NAMALWA (cell line): ENCODE measurements at regions not wholly inside any gene's neighbourhood (a gene's known extent, or its start where the extent isn't known, plus 50 kb on each side); places are given as distances from the start of the nearest gene placed in this dataset.

ENCODE experiments used
- DNase-seq: peaks from one replicate; pipeline ENCODE4 v3.0.0-alpha.2; 2015; ENCODE audit warnings: low spot score

DNA sequence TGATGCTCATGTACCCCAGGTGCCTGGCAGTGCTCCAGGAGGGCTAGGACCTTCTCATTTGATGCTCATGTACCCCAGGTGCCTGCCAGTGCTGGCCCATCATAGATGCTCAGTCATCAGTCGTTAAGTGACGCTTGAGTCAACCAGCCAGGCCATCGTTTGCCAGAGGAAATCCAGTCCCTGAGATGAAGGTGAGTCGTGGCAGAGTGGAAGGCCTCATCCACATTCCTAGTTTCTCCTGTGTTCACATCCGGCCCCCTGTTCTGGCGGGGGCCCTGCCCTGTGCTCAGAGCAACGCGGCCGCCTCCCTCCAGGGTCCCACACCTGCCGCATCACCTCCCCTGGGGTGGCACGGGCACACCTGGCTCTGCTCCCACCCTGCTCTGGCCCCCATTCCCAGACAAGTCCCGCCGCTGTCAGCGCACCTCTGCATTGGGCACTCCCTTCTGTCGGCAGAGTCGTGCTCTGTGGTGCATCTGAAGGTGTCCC, 279.9 kb downstream of the BRD1 start:
- no peak for DNase-seq

DNA sequence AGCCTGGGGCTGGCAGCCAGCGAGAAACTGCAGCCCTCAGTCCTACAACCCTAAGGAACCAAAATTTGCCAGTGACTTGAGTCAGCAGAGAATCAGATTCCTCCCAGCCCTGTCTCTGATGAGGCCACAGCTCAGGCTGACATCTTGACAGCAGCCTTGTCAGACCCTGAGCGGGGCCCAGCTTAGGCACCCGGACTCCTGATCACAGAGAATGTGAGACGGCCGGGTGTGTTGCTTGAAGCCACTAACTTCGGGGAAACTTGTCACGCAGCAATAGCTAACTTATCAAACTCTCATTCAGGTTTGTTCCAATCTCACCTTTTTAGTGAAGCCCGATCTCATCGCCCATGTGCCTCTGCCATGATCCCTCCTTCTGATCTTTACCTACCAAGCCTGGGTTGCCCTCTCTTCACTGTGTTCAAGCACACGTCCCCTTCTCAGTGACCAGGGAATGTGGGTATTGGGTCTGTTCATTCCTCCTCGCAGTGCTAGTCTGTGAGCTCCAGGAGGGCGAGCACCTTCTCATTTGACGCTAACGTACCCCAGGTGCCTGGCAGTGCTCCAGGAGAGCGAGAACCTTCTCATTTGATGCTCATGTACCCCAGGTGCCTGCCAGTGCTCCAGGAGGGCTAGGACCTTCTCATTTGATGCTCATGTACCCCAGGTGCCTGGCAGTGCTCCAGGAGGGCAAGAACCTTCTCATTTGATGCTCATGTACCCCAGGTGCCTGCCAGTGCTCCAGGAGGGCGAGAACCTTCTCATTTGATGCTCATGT, 280.7 kb downstream of the BRD1 start:
- no peak for DNase-seq

DNA sequence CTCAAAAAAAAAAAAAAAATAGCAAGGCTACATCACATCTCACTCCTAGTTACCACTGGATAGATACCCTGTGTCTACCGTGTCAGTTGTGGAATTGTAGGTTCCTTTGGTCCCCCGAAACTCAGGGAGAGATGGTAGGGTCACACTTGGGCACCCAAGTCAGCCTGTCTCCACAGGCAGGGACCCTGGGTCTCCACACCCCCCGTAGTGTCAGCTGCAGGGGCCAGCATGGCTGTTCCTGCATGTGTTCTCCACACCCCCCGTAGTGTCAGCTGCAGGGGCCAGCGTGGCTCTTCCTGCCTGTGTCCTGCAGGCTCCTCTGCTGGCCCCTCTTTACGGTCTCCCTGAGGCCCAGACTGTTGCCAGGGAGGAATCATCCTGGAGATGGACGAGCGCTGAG, 282.1 kb downstream of the BRD1 start:
- DNase-seq, result no peak

DNA sequence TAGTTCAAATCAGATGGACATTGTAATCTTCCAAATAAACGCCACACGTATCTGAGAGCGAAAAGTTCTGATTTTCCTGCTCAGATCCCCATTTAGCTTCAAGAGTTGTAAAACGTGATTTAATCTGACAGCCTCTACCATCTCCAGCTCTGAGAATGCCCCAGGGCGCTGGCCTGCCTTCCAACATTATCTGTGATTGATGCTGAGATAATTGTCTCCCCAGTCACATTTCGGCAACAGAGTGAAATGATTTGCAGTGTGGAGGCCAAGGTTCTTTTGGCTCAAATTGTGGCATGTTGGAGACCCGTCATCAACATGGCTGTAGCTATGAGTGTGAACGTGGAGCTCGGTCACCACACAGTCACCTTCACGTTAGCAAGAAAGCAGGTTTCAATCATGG, 283.4 kb downstream of the BRD1 start:
- no peak for DNase-seq

DNA sequence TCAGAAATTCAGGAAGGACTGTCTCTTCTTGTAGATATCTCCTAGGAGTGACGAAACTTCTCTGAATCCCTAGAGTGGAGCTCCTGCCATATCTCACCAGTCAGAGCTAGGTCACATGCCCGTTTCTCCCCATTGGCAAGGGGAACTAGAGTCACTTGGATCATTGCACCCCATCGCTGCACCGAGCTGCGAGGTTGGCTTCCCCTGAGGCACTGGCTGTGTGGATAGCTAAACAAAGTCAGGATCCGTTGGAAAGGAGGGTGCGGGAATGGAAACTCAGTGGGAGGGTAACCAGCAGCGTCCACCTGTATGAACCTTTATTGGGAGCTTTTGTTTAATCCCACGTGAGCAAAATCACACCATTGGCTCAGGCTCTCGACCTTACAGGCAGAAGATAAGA, 283.8 kb downstream of the BRD1 start:
- DNase-seq, result no peak

DNA sequence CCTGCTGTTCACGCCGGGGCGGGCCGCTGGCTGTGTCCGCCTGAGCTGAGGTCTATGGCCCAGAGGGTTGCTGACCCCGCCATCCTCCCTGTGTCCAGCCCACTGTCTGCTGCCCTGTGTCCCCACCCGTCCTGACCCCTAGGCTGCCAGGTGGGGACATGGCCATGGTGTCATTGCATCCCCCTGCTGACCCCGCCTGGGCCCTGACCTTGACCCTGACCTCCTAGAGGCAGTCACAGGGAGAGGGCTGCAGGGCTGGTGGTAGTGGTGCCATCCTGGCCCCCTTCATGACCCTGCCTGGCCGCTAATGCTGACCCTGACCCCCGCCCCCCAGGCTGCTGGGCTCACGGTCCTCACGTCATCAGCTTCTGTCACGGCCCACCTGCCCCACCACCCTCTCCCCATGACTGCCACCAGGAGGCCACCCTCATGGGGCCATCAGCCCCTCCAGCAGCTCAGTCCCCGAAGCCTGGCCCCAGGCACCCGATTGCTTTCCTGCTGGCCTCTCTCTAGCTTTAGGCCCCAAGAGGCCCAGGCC, 285.9 kb downstream of the BRD1 start:
- no peak for DNase-seq

DNA sequence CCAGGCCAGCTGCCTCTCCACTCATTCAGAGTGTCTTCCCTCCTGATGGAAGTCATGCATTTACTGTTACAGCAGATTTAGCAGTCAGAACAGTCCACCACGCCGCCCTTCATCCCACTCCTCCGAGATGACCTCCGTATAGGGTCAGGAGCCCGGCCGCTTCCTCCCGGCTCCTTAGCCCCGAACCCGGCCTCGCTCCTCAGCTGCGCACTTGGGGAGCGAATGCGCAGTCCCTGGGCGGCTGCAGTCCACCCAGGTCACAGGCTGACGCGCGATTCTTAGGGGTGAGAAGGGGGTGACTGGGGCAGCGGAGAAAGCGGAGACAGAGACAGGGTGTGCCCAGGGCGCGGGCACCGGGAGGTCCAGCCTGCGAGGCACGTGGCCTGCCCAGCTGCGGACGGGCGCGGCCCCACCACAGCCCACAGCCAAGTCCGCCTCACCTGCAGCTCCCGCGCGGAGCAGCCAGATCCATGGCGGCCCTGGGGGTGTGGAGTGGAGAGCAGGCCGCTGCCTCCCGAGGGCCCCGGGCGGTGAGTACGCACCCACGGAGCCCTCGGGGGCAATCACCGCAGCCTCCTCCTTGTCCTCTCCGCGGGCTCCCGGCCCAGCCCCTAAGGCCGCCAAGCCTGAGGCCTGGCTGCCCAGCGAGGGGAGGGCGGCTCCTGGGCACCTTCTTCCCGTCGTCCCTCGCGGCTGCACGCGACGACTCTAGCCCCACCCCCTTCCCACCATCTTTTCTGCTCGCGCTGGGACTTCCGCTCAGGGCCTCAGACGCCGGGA, 286.6 kb downstream of the BRD1 start:
- DNase-seq, result no peak

DNA sequence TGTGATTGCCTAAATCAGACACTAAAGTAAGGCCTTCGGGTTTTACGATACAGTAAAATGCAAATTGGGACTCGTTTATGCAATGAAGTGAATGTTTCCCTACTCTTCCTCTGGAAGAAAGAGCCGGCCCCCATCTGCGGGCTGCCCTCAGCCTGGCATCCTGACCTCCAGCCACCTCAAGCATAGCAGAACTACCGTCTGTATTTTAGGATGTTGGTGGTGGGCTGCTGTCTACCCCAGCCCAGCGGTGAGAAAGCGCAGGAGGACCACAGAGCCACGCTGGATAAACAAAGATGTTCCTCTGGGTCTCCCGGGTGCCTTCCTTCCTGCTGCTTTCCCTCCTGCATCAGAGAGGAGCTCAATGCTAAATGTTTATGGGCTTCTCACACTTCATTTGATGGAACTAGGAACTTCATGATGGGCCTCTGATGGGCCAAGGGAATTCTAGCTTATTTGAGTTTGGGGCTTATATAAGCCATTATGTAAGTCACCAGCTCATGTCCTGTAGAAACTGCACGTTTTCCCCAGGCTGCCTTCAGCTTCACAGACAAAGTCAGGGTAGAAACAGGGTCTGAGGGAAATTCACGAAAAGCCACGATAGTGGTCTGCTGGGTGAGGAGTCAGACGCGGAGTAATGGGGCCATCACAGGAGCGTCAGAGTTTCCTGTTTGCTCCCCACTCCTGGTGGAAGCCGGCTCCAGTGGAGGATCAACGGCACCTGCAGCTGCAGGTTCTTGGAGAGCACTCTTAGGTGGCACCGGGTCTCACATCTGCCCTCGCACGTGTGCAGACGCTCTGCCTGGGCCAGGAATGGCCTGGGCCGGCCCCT, 287.4 kb downstream of the BRD1 start:
- DNase-seq, result no peak

DNA sequence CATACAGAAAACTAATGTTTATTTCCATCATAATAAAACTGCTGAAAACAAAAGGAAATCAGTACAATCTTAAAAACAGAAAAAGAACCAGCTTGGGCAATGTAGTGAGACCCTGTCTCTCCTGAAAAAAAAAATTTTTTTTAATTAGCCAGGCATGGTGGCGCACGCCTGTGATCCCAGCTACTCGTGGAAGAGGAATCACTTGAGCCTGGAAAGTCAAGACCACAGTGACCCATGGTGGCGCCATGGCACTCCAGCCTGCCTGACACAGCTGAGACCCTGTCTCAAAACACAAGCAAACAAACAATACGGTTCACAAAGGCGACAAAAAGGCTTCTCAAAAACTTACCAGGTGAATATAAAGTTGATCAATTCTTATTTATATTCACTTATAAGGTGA, 289.7 kb downstream of the BRD1 start:
- DNase-seq, result no peak

DNA sequence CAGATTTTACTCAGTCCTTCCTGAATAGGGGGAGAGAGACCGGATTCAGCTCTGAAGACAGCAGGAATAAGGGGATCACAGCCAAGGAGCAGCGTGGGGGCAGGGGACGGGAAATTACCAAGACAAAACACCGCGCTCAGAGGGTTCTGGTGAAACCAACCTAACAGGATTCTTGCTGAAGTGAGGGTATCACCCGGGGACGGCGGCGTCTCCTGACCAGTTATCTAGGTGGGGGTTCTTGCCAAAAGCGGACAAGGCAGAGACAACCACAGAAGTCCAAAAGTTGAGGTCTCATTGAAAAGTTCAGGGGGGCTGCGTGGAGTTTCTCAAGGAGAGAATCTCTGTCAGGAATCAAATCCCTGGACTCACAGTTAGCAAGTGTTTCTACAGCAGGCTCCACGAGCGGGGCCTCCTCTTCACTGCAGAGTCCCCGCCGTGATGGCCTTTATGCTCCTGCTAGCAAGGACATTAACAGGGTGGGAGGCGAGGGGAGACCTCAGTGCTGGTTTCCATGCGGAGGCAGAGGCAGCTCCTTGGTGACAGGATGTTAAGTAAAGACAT, 291.0 kb downstream of the BRD1 start:
- no peak for DNase-seq

DNA sequence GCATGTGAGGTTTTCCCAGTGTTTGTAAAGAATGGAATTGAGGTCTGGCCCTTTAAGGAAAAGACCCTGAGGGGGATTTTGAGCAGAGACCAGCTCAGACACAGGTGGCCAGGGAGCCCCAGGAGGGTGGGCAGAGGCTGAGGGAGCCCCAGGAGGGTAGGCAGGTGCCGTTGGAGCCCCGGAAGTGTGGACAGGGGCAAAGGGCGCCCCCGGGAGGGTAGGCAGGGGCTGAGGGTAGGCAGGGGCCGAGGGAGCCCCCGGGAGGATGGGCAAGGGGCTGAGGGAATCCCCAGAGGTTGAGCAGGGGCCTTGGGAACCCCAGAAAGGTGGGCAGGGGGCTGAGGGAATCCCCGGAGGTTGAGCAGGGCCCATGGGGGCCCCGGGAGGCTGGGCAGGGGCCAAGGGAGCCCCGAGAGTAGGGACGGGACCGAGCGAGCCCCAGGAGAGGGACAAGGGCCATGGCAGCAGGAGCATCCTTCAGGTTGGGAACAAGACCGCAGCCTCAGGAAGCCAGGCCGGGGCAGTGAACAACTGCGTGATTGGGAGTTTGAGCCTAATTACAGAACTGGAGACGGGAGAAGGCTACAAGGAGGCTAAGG, 292.0 kb downstream of the BRD1 start:
- DNase-seq, result no peak

DNA sequence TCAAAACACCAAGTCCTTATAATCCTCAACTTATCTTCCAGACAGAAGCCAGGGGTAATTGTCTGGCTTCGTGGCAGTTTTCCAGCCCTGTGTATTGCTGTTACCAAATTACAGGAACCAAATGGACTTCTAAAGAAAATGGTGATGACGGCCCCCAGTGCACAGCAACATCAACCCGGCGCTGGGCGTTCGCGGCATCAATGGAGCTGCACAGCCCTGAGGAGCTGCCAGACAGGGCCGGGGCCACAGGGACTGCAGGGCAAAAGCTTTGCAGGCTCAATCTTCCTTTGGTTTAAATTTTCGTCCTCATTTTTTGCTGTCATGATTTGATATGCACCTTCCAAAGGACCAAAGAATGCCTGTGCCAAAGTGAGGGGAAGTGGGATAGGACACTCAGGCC, 292.5 kb downstream of the BRD1 start:
- no peak for DNase-seq

DNA sequence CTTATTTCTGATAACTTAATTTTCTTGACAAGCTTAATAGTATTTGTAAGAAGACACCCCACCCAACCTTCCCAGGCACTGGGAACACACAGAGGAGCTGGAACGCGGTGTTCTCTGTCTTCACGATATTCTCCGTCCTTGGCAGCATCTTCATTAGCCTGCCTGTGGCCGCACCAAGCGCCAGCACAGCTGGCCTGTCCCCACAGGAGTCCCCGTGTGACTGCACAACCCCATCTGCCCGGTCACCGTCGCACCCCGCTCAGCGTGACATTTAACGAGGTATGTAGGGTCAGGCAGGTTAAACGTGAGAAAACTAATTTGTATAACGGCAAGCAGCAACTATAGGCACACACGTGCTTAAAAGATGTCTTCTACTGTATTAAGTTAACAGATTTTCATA, 293.3 kb downstream of the BRD1 start:
- DNase-seq, result no peak

DNA sequence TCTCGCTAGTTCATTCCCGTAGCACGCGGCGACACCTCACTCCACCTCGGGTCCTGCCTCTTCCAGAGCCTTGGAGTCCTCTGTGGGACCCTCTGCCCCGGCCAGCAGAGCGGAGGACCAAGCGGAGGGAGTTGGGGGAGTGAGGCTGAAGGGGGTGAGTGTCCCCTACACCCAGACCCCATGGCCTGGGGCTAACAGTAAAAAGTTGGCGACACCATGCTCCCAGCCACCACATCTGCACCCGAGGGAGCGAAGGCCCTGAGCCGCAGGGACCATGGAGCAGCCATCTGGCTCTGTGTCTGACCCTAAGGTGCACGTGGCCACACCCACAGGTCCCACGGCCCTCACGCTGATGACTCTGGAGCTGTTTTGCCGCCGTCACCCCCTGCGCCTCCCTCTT, 293.8 kb downstream of the BRD1 start:
- DNase-seq, result no peak

DNA sequence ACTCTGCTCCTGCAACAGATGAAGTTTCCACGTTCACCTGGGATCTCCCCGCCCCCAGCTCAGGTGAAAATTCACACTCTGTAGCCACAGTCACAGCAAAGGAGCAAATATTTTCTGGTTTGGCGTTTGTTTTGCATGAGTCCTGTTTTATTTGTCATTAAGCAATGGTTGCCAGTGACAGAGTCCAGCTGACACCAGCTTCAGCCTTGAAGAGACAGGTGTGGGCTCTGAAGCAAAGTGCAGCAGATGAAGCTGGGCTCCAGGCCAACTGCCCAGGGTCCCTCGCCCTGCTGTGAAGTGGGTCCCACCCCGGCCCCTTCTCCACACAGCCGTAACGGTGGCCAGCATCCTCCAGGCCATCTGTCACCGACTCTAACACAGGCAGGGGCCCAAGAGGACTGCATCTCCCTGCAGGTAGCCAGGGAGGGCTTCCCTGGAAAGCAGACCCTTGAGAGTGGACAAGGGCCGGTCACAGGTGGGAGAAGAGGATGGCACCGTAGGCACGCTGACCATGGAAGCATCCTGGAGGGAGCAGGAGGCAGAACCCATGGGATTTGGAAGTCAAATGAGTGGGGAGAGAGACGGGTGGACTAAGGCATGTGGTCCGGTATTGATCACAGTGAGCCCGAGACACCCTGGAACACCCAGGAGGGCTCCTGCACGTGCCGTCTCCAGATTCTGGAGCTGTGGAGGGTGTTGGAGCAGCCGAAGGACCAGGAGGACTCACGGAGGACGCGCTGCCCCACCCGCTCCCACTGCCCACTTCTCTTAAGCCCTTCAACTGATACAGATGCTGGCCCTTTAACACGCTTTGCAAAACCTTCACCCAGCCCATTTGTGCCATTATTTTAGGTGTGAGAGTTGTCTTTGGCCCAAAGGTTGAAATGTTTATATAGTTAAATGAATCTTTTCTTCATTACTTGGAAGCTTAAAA, 294.5 kb downstream of the BRD1 start:
- no peak for DNase-seq

DNA sequence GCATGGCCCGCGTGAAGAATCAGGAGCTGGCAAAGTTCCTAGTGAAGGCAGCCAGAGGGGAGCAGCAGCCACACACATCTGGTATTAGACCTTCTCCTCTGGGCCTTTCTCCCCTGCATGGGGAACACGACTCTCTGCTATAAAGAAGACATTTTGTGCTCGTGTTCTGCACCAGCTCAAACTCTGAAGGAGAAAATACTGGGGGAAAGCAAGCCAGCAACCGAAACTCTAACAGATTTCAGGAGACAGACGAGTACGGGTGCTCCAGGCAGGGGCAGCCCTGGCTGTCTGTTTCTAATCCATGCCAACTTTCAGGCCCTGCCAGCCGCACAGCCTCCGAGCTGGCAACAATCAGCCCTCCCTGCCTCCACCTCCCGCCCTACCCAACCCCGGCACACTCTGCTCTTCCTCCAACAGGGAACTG, 296.3 kb downstream of the BRD1 start:
- DNase-seq, result no peak

DNA sequence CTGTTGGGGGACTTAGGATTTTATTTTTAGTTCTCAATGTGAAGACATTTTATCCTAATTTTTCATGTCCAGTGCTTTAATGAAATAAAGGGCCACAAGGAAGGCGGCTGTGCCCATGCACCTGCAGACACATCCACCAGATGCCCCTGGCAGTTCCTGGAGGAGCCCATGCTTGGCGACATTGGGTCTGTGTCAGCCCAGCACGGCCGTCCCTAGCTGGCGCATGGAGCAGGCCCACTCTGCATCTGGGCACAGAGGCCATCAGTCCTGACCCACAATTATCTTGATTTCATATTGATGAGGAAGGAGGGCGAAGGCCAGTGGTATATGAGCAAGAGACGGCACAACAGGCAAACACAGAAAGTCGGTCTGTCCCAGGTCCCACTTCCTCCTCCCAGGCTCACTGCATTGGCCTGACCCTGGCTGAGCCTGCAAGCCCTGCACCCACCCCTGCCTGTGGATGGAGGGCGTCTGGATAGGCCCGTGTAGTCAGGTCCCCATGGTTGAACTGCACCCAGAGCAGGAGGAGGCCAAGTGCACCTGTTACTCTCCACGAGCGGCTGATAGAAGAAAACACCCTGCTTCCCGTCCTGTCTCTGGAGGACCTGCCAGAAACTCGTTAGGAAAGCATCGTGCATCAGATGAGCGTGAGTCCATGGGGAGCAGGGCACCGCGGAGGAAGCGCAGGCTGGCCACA, 296.9 kb downstream of the BRD1 start:
- no peak for DNase-seq

DNA sequence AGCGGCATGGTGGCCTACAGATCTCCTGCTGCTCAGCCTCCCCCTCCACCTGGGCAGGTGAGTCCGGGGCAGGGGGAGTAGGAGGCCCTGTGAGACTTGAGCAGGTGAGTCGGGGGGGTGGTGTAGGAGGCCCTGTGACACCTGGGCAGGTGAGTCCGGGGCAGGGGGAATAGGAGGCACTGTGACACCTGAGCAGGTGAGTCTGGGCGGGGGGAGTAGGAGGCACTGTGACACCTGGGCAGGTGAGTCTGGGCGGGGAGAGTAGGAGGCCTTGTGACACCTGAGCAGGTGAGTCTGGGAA, 299.3 kb downstream of the BRD1 start:
- DNase-seq, result no peak

DNA sequence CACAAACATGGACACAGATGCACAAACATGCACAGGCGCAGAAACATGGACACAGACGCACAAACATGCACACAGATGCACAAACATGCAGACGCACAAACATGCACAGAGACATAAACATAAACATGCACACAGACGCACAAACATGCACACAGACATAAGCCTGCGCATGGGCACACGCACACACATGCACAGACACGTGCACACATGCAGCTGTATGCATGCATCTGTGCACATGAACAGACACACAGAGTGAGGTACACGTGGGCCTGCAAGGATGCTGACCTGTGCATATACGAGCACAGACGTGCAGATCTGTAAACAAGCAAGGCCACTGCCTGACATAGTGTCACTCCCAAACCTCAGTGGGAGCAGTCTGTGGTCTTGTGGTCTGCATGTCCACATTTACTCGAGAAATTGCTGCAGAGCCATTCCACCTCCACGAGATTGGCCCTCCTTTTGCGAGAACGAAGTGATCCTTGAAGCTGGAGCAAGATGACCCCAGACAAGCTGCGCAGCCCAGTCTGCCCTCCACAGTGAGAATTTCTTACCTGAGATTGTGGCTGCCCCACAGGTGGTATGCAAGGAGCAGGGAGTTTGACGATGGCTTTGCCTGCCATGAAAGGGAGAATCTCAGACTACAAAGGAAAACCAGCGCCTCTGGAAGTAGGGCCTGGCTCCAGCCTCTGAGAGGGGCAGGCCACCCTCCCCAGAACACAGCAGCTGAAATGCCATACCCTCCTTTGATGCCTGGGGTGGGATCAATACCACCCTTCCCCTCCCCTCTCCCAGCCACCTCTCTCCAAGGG, 299.9 kb downstream of the BRD1 start:
- peak; percentile 20 for DNase-seq
